B cell (primary cell): ENCODE measurements at regions not wholly inside any gene's neighbourhood (a gene's known extent, or its start where the extent isn't known, plus 50 kb on each side); places are given as distances from the start of the nearest gene placed in this dataset.

ENCODE experiments used
- ATAC-seq: fragments of 200-7000 bp; cut with Tn5 transposase; one replicate; pipeline ENCODE4 v1.10.0; 2021; ENCODE audit warnings: low read depth, mild to moderate bottlenecking, moderate number of reproducible peaks, moderate library complexity
- CTCF ChIA-PET: fragments of 350-600 bp; sonication (Branson Sonifier 250); formaldehyde crosslinking; loops from one replicate; lab custom pipeline; 2021; ENCODE audit warnings: antibody characterized with exemption, inconsistent platforms; lab: Charles Lee
- POLR2A ChIA-PET: fragments of 350-600 bp; sonication (Branson Sonifier 250); formaldehyde crosslinking; loops from one replicate; lab custom pipeline; 2021; ENCODE audit warnings: antibody characterized with exemption; lab: Charles Lee
- DNase-seq: peaks from one replicate; pipeline ENCODE4 v3.0.0; 2013
- H2AFZ ChIP-seq: 2 replicates; pipeline ENCODE4 v1.6.1; 2012; ENCODE audit warnings: mild to moderate bottlenecking, low read depth, low read length; ENCODE audit not compliant: insufficient read depth, poor library complexity, severe bottlenecking
- H3K27ac ChIP-seq, 2 donors: 1 replicate in 1 of 2; 2 replicates in 1 of 2; pipeline ENCODE4 v1.5.1; 2012 to 2013; ENCODE audit warnings: low read length in 2 of 2, mild to moderate bottlenecking in 2 of 2, moderate library complexity in 1 of 2
- H3K27me3 ChIP-seq, 4 experiments: fragments of 200-600 bp in 1 of 4; sonication (generic) in 1 of 4; replicated peaks in 1 of 4; 1 replicate in 2 of 4; 2 replicates in 2 of 4; pipeline versions ENCODE4 v1.6.1 to v1.7.0; 2013 to 2016; ENCODE audit warnings: low read length in 3 of 4, mild to moderate bottlenecking in 2 of 4, mixed read lengths in 1 of 4, moderate library complexity in 1 of 4; ENCODE audit not compliant: insufficient read depth in 4 of 4, control insufficient read depth in 3 of 4; ENCODE audit errors: control extremely low read depth in 1 of 4
- H3K36me3 ChIP-seq, 2 experiments: replicated peaks in 1 of 2; 1 replicate in 1 of 2; 2 replicates in 1 of 2; pipeline versions ENCODE4 v1.6.1 to v1.7.1; 2013; ENCODE audit warnings: low read length in 1 of 2; ENCODE audit not compliant: insufficient read depth in 2 of 2, control insufficient read depth in 1 of 2; ENCODE audit errors: control extremely low read depth in 1 of 2, extremely low read depth in 1 of 2
- H3K4me1 ChIP-seq, 2 donors: fragments of 200-600 bp in 1 of 2; sonication (generic) in 1 of 2; 1 replicate in 1 of 2; 2 replicates in 1 of 2; pipeline versions ENCODE4 v1.5.1 to v1.6.1; 2013 to 2017; ENCODE audit warnings: low read length in 2 of 2; ENCODE audit not compliant: control insufficient read depth in 2 of 2, insufficient read depth in 2 of 2
- H3K4me2 ChIP-seq: replicated peaks from 2 replicates; pipeline ENCODE3; 2012; ENCODE audit warnings: mild to moderate bottlenecking, low read depth, low read length; ENCODE audit not compliant: poor library complexity, severe bottlenecking
- H3K4me3 ChIP-seq, 5 experiments: fragments of 200-600 bp in 1 of 5; sonication (generic) in 1 of 5; 1 replicate in 3 of 5; 2 replicates in 2 of 5; pipeline versions ENCODE4 v1.5.1 to v1.7.0; 2011 to 2016; ENCODE audit warnings: low read length in 4 of 5, mild to moderate bottlenecking in 4 of 5, low read depth in 2 of 5, control low read depth in 1 of 5, moderate library complexity in 1 of 5; ENCODE audit not compliant: insufficient read depth in 1 of 5; ENCODE audit errors: control extremely low read depth in 1 of 5, extremely low read depth in 1 of 5
- H3K79me2 ChIP-seq: fragments of 200-600 bp; sonication (generic); one replicate; pipeline ENCODE4 v1.6.0; 2016; ENCODE audit warnings: low read length; ENCODE audit not compliant: control insufficient read depth, insufficient read depth
- H3K9ac ChIP-seq: fragments of 200-600 bp; sonication (generic); 2 replicates; pipeline ENCODE4 v1.6.1; 2017; ENCODE audit warnings: mild to moderate bottlenecking, low read length, moderate library complexity
- H3K9me3 ChIP-seq, 3 donors: one replicate each; pipeline versions ENCODE4 v1.6.1 to v1.7.1; 2013; ENCODE audit warnings: low read length in 2 of 3; ENCODE audit not compliant: control insufficient read depth in 2 of 3, insufficient read depth in 1 of 3; ENCODE audit errors: control extremely low read depth in 1 of 3
- H4K20me1 ChIP-seq: 2 replicates; pipeline ENCODE4 v1.6.0; 2012; ENCODE audit warnings: mild to moderate bottlenecking, low read length; ENCODE audit not compliant: insufficient read depth, control insufficient read depth, poor library complexity, severe bottlenecking
- H3K27ac Mint-ChIP-seq: one replicate; pipeline ENCODE4 v1.8.0; 2021; ENCODE audit warnings: mixed read lengths
- H3K27me3 Mint-ChIP-seq: one replicate; pipeline ENCODE4 v1.8.0; 2021; ENCODE audit warnings: mixed read lengths
- H3K4me1 Mint-ChIP-seq: one replicate; pipeline ENCODE4 v1.8.0; 2021; ENCODE audit warnings: mixed read lengths
- H3K4me3 Mint-ChIP-seq: one replicate; pipeline ENCODE4 v1.8.0; 2021; ENCODE audit warnings: mixed read lengths
- H3K9me3 Mint-ChIP-seq: one replicate; pipeline ENCODE4 v1.8.0; 2022; ENCODE audit warnings: mixed read lengths; ENCODE audit not compliant: insufficient read depth
- EZH2 ChIP-seq: IDR thresholded peaks from 2 replicates; pipeline ENCODE4 v1.6.1; 2012; ENCODE audit warnings: borderline replicate concordance, low read depth, mild to moderate bottlenecking, moderate library complexity, low read length; ENCODE audit not compliant: insufficient read depth, poor library complexity, severe bottlenecking
- WGBS: methylation state at CpG from one replicate; pipeline ENCODE4 v1.1.5; 2013; ENCODE audit warnings: missing lambda C conversion rate; ENCODE audit not compliant: insufficient coverage; 5-methylcytosine and 5-hydroxymethylcytosine counted together
- intact Hi-C: fragments of 100-400 bp; cut with micrococcal nuclease; formaldehyde crosslinking; loops from one replicate; pipeline ENCODE4 v1.10.0; 2022
- TF ChIP-seq, protein P1 (sequence below): fragments of 200-600 bp; IDR thresholded peaks from one replicate; pipeline ENCODE4 v1.8.0; 2022; ENCODE audit warnings: antibody characterized with exemption, mild to moderate bottlenecking

DNA sequence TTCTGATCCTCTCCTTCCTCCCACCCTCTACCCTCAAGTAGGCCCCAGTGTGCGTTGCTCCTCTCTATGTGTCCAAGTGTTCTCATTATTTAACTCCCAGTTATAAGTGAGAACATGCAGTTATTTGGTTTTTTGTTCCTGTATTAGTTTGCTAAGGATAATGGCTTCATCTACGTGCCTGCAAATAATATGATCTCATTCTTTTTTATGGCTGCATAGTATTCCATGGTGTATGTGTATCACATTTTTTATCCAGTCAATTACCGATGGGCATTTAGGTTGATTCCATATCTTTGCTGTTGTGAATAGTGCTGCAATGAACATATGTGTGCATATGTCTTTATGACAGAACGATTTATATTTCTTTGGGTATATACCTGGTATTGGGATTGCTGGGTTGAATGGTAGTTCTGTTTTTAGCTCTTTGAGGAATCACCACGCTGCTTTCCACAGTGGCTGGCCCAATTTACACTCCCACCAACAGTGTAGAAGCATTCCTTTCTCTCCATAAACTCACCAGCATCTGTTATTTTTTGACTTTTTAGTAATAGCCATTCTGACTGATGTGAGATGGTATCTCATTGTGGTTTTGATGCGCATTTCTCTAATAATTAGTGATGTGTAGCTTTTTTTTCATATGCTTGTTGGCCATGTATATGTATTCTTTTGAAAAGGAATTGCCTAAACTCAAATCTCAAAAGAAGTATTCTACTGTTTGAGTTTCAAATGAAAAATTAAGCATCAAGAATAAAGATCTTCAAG lies 116.9 kb downstream of the ETS2 start:
- CTCF ChIA-PET: no interaction called here
- WGBS: no CpG with 5 or more reads among the region's 6 CpGs

More for the DNA sequence above, 116.9 kb downstream of the ETS2 start:
- ATAC-seq (no peak), DNase-seq (no peak)
- Histone ChIP-seq H3K9me3 (peaks cover 0 to 9% (median 0%) of the 10 kb centered on the region in 3 donors), H3K4me3 (no peak overlapping the region), H3K79me2 (no peaks in the 10 kb centered on the region), H4K20me1 (no peaks in the 10 kb centered on the region), H2AFZ (no peak overlapping the region), H3K36me3 (no peaks in the 10 kb centered on the region), H3K4me1 (no peaks in the 10 kb centered on the region), H3K9ac (no peak overlapping the region), H3K27ac (no peak overlapping the region), H3K27me3 (peaks cover 0 to 12% (median 0%) of the 10 kb centered on the region in 4 experiments), H3K4me2 (no peak overlapping the region)
- Mint-ChIP-seq H3K4me3 (no peak overlapping the region), H3K27me3 (peaks cover 38% of the 10 kb centered on the region), H3K9me3 (no peaks in the 10 kb centered on the region), H3K27ac (no peak overlapping the region), H3K4me1 (peaks cover 2% of the 10 kb centered on the region)
- no peak for TF ChIP-seq EZH2
- TF ChIP-seq, protein P1, sequence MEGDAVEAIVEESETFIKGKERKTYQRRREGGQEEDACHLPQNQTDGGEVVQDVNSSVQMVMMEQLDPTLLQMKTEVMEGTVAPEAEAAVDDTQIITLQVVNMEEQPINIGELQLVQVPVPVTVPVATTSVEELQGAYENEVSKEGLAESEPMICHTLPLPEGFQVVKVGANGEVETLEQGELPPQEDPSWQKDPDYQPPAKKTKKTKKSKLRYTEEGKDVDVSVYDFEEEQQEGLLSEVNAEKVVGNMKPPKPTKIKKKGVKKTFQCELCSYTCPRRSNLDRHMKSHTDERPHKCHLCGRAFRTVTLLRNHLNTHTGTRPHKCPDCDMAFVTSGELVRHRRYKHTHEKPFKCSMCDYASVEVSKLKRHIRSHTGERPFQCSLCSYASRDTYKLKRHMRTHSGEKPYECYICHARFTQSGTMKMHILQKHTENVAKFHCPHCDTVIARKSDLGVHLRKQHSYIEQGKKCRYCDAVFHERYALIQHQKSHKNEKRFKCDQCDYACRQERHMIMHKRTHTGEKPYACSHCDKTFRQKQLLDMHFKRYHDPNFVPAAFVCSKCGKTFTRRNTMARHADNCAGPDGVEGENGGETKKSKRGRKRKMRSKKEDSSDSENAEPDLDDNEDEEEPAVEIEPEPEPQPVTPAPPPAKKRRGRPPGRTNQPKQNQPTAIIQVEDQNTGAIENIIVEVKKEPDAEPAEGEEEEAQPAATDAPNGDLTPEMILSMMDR: no peak
- POLR2A ChIA-PET: no interaction called here
- intact Hi-C loops: no loop called here
